ENCODE measurements at regions not wholly inside any gene's neighbourhood (a gene's known extent, or its start where the extent isn't known, plus 50 kb on each side); places are given as distances from the start of the nearest gene placed in this dataset.

GRCh38 chr5:67771791-67772190 is 443.8 kb upstream of the PIK3R1 start:
- ChIA-PET POLR2A (no interaction called here), CTCF (no interaction called here)
- no peak overlapping the region for H3K4me3 ChIP-seq (ENCODE audit: low read depth in 2 of 2, low read length in 1 of 2)
- H3K27me3 ChIP-seq (ENCODE audit: insufficient read depth) = no peaks in the 10 kb centered on the region
- no peaks in the 10 kb centered on the region for H3K4me1 ChIP-seq (ENCODE audit: control insufficient read depth in 1 of 2, insufficient read depth in 2 of 2, low read depth in 1 of 2, low read length in 1 of 2)
- 62% methylated on average over 6 of the region's 6 CpGs for WGBS (ENCODE audit: low lambda C conversion rate)
- no peaks in the 10 kb centered on the region for H3K79me2 ChIP-seq (ENCODE audit: insufficient read depth)
- H3F3A ChIP-seq (replicated peaks; ENCODE audit: insufficient read depth) = no peaks in the 10 kb centered on the region
- DNase-seq = no peak
- no peak overlapping the region for H3K9ac ChIP-seq
- H3K36me3 ChIP-seq (replicated peaks in 1 of 2; ENCODE audit: control insufficient read depth in 1 of 2, insufficient read depth in 2 of 2, low read length in 1 of 2) = no peaks in the 10 kb centered on the region
- no peaks in the 10 kb centered on the region for H4K20me1 ChIP-seq (ENCODE audit: insufficient read depth)
- H2AFZ ChIP-seq (ENCODE audit: low read depth) = no peak overlapping the region
- H3K4me2 ChIP-seq = no peak overlapping the region
- H3K9me3 ChIP-seq = no peaks in the 10 kb centered on the region
- H3K9me2 ChIP-seq = no peaks in the 10 kb centered on the region
- no peak overlapping the region for H3K27ac ChIP-seq (ENCODE audit: low read depth in 2 of 2, low read length in 1 of 2)
- no peak for TF ChIP-seq FOXM1 (IDR thresholded peaks at IDR 0.05; ENCODE audit: low read depth)
- no peak for TF ChIP-seq NFIC (IDR thresholded peaks at IDR 0.05; ENCODE audit: borderline replicate concordance)

DNA sequence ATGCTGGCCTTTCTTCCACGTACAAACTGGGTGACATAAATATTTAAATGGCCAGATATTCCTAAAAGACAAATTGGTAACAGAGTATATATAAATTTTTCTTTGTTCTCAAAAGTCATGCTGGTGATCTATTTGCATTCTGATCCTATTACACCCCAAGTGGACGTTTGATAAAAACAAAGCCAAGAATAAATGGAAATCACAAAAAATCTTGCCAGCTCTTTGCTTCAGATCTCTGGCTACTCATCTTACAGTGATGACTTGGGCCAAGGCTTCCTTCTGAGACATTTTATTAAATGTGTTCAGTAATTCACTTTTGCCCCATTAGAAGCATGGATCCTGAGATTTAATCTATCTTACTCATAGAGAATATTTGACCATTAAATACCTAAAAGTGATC is 444.3 kb upstream of the PIK3R1 start:
- ChIA-PET POLR2A (no interaction called here), CTCF (no interaction called here)
- Histone ChIP-seq H3K4me1 (ENCODE audit: control insufficient read depth in 1 of 2, insufficient read depth in 2 of 2, low read depth in 1 of 2, low read length in 1 of 2) (no peaks in the 10 kb centered on the region), H3K9me3 (no peaks in the 10 kb centered on the region), H3K27me3 (ENCODE audit: insufficient read depth) (no peaks in the 10 kb centered on the region), H4K20me1 (ENCODE audit: insufficient read depth) (no peaks in the 10 kb centered on the region), H3K36me3 (replicated peaks in 1 of 2; ENCODE audit: control insufficient read depth in 1 of 2, insufficient read depth in 2 of 2, low read length in 1 of 2) (no peaks in the 10 kb centered on the region), H3F3A (replicated peaks; ENCODE audit: insufficient read depth) (no peaks in the 10 kb centered on the region), H3K4me3 (ENCODE audit: low read depth in 2 of 2, low read length in 1 of 2) (no peak overlapping the region), H3K79me2 (ENCODE audit: insufficient read depth) (no peaks in the 10 kb centered on the region), H3K27ac (ENCODE audit: low read depth in 2 of 2, low read length in 1 of 2) (no peak overlapping the region), H3K9me2 (no peaks in the 10 kb centered on the region), H2AFZ (ENCODE audit: low read depth) (no peak overlapping the region), H3K4me2 (no peak overlapping the region), H3K9ac (no peak overlapping the region)
- WGBS (ENCODE audit: low lambda C conversion rate) = 29% methylated on average over 2 of the region's 2 CpGs
- no peak for TF ChIP-seq PBX3 (IDR thresholded peaks at IDR 0.05)
- no peak for DNase-seq

- Histone ChIP-seq H3K4me2 (no peak overlapping the region), H3K36me3 (replicated peaks in 1 of 2; ENCODE audit: control insufficient read depth in 1 of 2, insufficient read depth in 2 of 2, low read length in 1 of 2) (no peaks in the 10 kb centered on the region), H3K4me1 (ENCODE audit: control insufficient read depth in 1 of 2, insufficient read depth in 2 of 2, low read depth in 1 of 2, low read length in 1 of 2) (no peaks in the 10 kb centered on the region), H2AFZ (ENCODE audit: low read depth) (no peak overlapping the region), H3K9me2 (no peaks in the 10 kb centered on the region), H3K9ac (no peak overlapping the region), H3K4me3 (ENCODE audit: low read depth in 2 of 2, low read length in 1 of 2) (no peak overlapping the region), H3K27ac (ENCODE audit: low read depth in 2 of 2, low read length in 1 of 2) (no peak overlapping the region), H3K9me3 (no peaks in the 10 kb centered on the region), H3F3A (replicated peaks; ENCODE audit: insufficient read depth) (no peaks in the 10 kb centered on the region), H3K27me3 (ENCODE audit: insufficient read depth) (no peaks in the 10 kb centered on the region), H4K20me1 (ENCODE audit: insufficient read depth) (no peaks in the 10 kb centered on the region), H3K79me2 (ENCODE audit: insufficient read depth) (no peaks in the 10 kb centered on the region)
- 48% methylated on average over 5 of the region's 5 CpGs for WGBS (ENCODE audit: low lambda C conversion rate)
- ChIA-PET POLR2A (no interaction called here), CTCF (no interaction called here)
- DNase-seq = no peak
- no peak for TF ChIP-seq RXRA (IDR thresholded peaks at IDR 0.05; ENCODE audit: borderline replicate concordance, low read depth)
- TF ChIP-seq GATA2 (CRISPR knock-in tag; IDR thresholded peaks at IDR 0.05) = no peak
- TF ChIP-seq, protein P1, sequence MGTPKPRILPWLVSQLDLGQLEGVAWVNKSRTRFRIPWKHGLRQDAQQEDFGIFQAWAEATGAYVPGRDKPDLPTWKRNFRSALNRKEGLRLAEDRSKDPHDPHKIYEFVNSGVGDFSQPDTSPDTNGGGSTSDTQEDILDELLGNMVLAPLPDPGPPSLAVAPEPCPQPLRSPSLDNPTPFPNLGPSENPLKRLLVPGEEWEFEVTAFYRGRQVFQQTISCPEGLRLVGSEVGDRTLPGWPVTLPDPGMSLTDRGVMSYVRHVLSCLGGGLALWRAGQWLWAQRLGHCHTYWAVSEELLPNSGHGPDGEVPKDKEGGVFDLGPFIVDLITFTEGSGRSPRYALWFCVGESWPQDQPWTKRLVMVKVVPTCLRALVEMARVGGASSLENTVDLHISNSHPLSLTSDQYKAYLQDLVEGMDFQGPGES (IDR thresholded peaks at IDR 0.05; ENCODE audit: low read depth, low read length) = no peak
- TF ChIP-seq YY1 (IDR thresholded peaks at IDR 0.05; ENCODE audit: low read depth) = no peak
- no peak for TF ChIP-seq EP300 (IDR thresholded peaks at IDR 0.05; ENCODE audit: borderline replicate concordance in 1 of 2, low read depth in 1 of 2, low read length in 1 of 2)
- no peak for TF ChIP-seq RAD21 (IDR thresholded peaks at IDR 0.05; ENCODE audit: low read length)
- TF ChIP-seq FOXJ3 (CRISPR knock-in tag; IDR thresholded peaks at IDR 0.05) = no peak
- TF ChIP-seq RCOR1 (IDR thresholded peaks at IDR 0.05; ENCODE audit: low read length) = no peak
- TF ChIP-seq REST (IDR thresholded peaks at IDR 0.05; ENCODE audit: low read depth, low read length) = no peak
- TF ChIP-seq SIN3A (IDR thresholded peaks at IDR 0.05; ENCODE audit: borderline replicate concordance, low read depth, low read length) = no peak
- no peak for TF ChIP-seq NRF1 (IDR thresholded peaks at IDR 0.05; ENCODE audit: low read depth, low read length)
- no peak for TF ChIP-seq MXI1 (IDR thresholded peaks at IDR 0.05; ENCODE audit: low read depth, low read length)
- TF ChIP-seq, protein P2, sequence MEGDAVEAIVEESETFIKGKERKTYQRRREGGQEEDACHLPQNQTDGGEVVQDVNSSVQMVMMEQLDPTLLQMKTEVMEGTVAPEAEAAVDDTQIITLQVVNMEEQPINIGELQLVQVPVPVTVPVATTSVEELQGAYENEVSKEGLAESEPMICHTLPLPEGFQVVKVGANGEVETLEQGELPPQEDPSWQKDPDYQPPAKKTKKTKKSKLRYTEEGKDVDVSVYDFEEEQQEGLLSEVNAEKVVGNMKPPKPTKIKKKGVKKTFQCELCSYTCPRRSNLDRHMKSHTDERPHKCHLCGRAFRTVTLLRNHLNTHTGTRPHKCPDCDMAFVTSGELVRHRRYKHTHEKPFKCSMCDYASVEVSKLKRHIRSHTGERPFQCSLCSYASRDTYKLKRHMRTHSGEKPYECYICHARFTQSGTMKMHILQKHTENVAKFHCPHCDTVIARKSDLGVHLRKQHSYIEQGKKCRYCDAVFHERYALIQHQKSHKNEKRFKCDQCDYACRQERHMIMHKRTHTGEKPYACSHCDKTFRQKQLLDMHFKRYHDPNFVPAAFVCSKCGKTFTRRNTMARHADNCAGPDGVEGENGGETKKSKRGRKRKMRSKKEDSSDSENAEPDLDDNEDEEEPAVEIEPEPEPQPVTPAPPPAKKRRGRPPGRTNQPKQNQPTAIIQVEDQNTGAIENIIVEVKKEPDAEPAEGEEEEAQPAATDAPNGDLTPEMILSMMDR (IDR thresholded peaks at IDR 0.05) = no peak
Observed at GRCh38 chr5:67770431-67771025, 445.0 kb upstream of the PIK3R1 start.
